ENCODE measurements at regions not wholly inside any gene's neighbourhood (a gene's known extent, or its start where the extent isn't known, plus 50 kb on each side); places are given as distances from the start of the nearest gene placed in this dataset.

- TF ChIP-seq CTCF (optimal IDR thresholded peaks at IDR 0.05 in 1 of 3, IDR thresholded peaks at IDR 0.05 in 1 of 3, conservative IDR thresholded peaks at IDR 0.05 in 1 of 3; ENCODE audit: extremely low read depth in 1 of 3, insufficient read depth in 2 of 3, low read length in 3 of 3) (no peak), EZH2 (IDR thresholded peaks at IDR 0.05; ENCODE audit: low read length) (no peak)
Measured at GRCh38 chr10:91050371-91051034, 129.6 kb upstream of the ANKRD1 start.

Measured in keratinocyte (primary cell).